ENCODE measurements at regions not wholly inside any gene's neighbourhood (a gene's known extent, or its start where the extent isn't known, plus 50 kb on each side); places are given as distances from the start of the nearest gene placed in this dataset.
A peak's percentile ranks its signal among the peaks of the same experiment; 100 is the strongest.

- no peak for DNase-seq (ENCODE audit: low spot score in 2 of 2)
- Mint-ChIP-seq H3K36me3 (no peaks in the 10 kb centered on the region), H3K27ac (no peak overlapping the region), H3K9me3 (peaks cover 4 to 5% of the 10 kb centered on the region in 2 donors)
- ATAC-seq: no peak
Observed at GRCh38 chr11:128273736-128274135, 313.6 kb downstream of the ETS1 start.

GRCh38 chr11:128271401-128271800 lies 316.0 kb downstream of the ETS1 start:
- DNase-seq (ENCODE audit: low spot score in 2 of 2): no peak
- Mint-ChIP-seq H3K27ac (no peak overlapping the region), H3K9me3 (peaks cover 4 to 5% of the 10 kb centered on the region in 2 donors), H3K36me3 (no peaks in the 10 kb centered on the region)
- ATAC-seq: no peak

GRCh38 chr11:128269466-128269865 lies 317.9 kb downstream of the ETS1 start:
- DNase-seq (ENCODE audit: low spot score in 2 of 2) (no peak), ATAC-seq (no peak)
- Mint-ChIP-seq H3K27ac (no peak overlapping the region), H3K36me3 (no peaks in the 10 kb centered on the region), H3K9me3 (no peaks in the 10 kb centered on the region)

- H3K36me3 Mint-ChIP-seq: no peaks in the 10 kb centered on the region
- no peak for DNase-seq (ENCODE audit: low spot score in 2 of 2)
- peak in 1 of 2 donors; percentile 48 for ATAC-seq
- H3K9me3 Mint-ChIP-seq: no peaks in the 10 kb centered on the region
- no peak overlapping the region for H3K27ac Mint-ChIP-seq
Observed at GRCh38 chr11:128266893-128267292, 320.5 kb downstream of the ETS1 start.

GRCh38 chr11:128262463-128263345 lies 324.7 kb downstream of the ETS1 start:
- no peak for ATAC-seq
- no peak for DNase-seq (ENCODE audit: low spot score in 2 of 2)
- no peaks in the 10 kb centered on the region for H3K36me3 Mint-ChIP-seq

GRCh38 chr11:128261011-128261421 lies 326.3 kb downstream of the ETS1 start:
- Mint-ChIP-seq H3K36me3 (no peaks in the 10 kb centered on the region), H3K27ac (no peak overlapping the region), H3K9me3 (peaks cover 4 to 7% of the 10 kb centered on the region in 2 donors)
- DNase-seq (ENCODE audit: low spot score in 2 of 2) (no peak), ATAC-seq (no peak)

More at GRCh38 chr11:128262463-128263345, 324.7 kb downstream of the ETS1 start:
- peaks cover 4 to 7% of the 10 kb centered on the region in 2 donors for H3K9me3 Mint-ChIP-seq
- no peak overlapping the region for H3K27ac Mint-ChIP-seq

GRCh38 chr11:128260398-128260797 lies 327.0 kb downstream of the ETS1 start:
- Mint-ChIP-seq H3K27ac (no peak overlapping the region), H3K36me3 (no peaks in the 10 kb centered on the region), H3K9me3 (peaks cover 4 to 7% of the 10 kb centered on the region in 2 donors)
- DNase-seq (ENCODE audit: low spot score in 2 of 2) (no peak), ATAC-seq (no peak)

- DNase-seq (ENCODE audit: low spot score in 2 of 2): no peak
- Mint-ChIP-seq H3K9me3 (peaks cover 4 to 7% of the 10 kb centered on the region in 2 donors), H3K36me3 (no peaks in the 10 kb centered on the region), H3K27ac (no peak overlapping the region)
- no peak for ATAC-seq
Observed at GRCh38 chr11:128259816-128260215, 327.5 kb downstream of the ETS1 start.

- DNase-seq (ENCODE audit: low spot score in 2 of 2): no peak
- no peaks in the 10 kb centered on the region for H3K36me3 Mint-ChIP-seq
- no peaks in the 10 kb centered on the region for H3K9me3 Mint-ChIP-seq
- H3K27ac Mint-ChIP-seq: no peak overlapping the region
- ATAC-seq: no peak
Observed at GRCh38 chr11:128254941-128255340, 332.4 kb downstream of the ETS1 start.

- Mint-ChIP-seq H3K27ac (no peak overlapping the region), H3K9me3 (no peaks in the 10 kb centered on the region), H3K36me3 (no peaks in the 10 kb centered on the region)
Observed at GRCh38 chr11:128251140-128251539, 336.2 kb downstream of the ETS1 start.

GRCh38 chr11:128250482-128250881 lies 336.9 kb downstream of the ETS1 start:
- ATAC-seq (no peak), DNase-seq (ENCODE audit: low spot score in 2 of 2) (no peak)
- Mint-ChIP-seq H3K27ac (no peak overlapping the region), H3K9me3 (no peaks in the 10 kb centered on the region), H3K36me3 (no peaks in the 10 kb centered on the region)

More at GRCh38 chr11:128251140-128251539, 336.2 kb downstream of the ETS1 start:
- ATAC-seq: no peak
- DNase-seq (ENCODE audit: low spot score in 2 of 2): no peak

- DNase-seq (ENCODE audit: low spot score in 2 of 2) (no peak), ATAC-seq (no peak)
- H3K36me3 Mint-ChIP-seq: no peaks in the 10 kb centered on the region
- H3K9me3 Mint-ChIP-seq: no peaks in the 10 kb centered on the region
- no peak overlapping the region for H3K27ac Mint-ChIP-seq
Observed at GRCh38 chr11:128246810-128247594, 340.4 kb downstream of the ETS1 start.

- ATAC-seq (no peak), DNase-seq (ENCODE audit: low spot score in 2 of 2) (no peak)
- no peak overlapping the region for H3K27ac Mint-ChIP-seq
- no peaks in the 10 kb centered on the region for H3K36me3 Mint-ChIP-seq
- H3K9me3 Mint-ChIP-seq: no peaks in the 10 kb centered on the region
Observed at GRCh38 chr11:128246364-128246801, 341.0 kb downstream of the ETS1 start.

- DNase-seq (ENCODE audit: low spot score in 2 of 2) (no peak), ATAC-seq (no peak)
- no peaks in the 10 kb centered on the region for H3K36me3 Mint-ChIP-seq
- no peak overlapping the region for H3K27ac Mint-ChIP-seq
- H3K9me3 Mint-ChIP-seq: no peaks in the 10 kb centered on the region
Observed at GRCh38 chr11:128244871-128245270, 342.5 kb downstream of the ETS1 start.

- DNase-seq (ENCODE audit: low spot score in 2 of 2) (no peak), ATAC-seq (no peak)
- Mint-ChIP-seq H3K36me3 (no peaks in the 10 kb centered on the region), H3K27ac (no peak overlapping the region), H3K9me3 (no peaks in the 10 kb centered on the region)
Observed at GRCh38 chr11:128242451-128242850, 344.9 kb downstream of the ETS1 start.

GRCh38 chr11:128240546-128240945 lies 346.8 kb downstream of the ETS1 start:
- DNase-seq (ENCODE audit: low spot score in 2 of 2) (no peak), ATAC-seq (no peak)
- Mint-ChIP-seq H3K9me3 (no peaks in the 10 kb centered on the region), H3K36me3 (no peaks in the 10 kb centered on the region), H3K27ac (no peak overlapping the region)

GRCh38 chr11:128239306-128239705 lies 348.1 kb downstream of the ETS1 start:
- Mint-ChIP-seq H3K36me3 (no peaks in the 10 kb centered on the region), H3K9me3 (no peaks in the 10 kb centered on the region), H3K27ac (peak overlapping the region; percentile 39 to 86)
- ATAC-seq (peak; percentile 29 to 48), DNase-seq (ENCODE audit: low spot score in 2 of 2) (no peak)

Data from activated naive CD4-positive, alpha-beta T cell treated with anti-CD3 and anti-CD28 coated beads, Interleukin-2, amount 50 U/mL, for 72 hours (primary cell).